ENCODE measurements at regions not wholly inside any gene's neighbourhood (a gene's known extent, or its start where the extent isn't known, plus 50 kb on each side); places are given as distances from the start of the nearest gene placed in this dataset.

DNA sequence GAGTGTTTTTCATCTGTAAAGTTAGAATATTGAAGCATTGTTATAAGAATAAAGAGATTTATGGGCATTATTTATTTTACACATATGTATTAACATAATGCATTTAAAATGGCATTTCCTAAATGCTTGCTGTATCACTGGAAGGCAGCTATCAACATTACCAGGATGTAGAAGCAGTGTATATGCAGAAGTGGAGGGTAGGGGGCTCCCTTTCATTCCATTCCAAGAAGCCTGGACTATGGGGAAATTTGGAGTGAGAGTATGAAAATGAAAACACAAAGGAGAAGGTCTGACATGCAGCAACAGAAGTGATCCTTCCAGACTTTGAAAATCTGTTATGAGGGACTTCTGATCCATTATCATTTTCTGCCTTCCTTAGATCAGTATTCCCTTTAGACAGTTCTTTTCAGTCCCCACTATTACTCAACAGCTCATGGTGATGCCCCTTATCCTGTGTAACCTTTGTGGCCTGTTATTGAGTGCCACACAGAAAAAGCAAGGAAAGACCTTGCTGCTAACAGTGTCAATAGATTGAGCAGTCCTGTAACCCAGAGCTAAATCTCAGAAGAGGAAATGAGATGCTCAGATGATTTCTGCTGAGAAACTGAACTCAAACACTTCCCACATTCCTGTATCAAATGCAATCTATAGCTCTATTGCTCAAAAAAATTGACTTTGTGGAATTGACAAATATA lies 216.6 kb downstream of the HNMT start:
- no peak for DNase-seq

DNA sequence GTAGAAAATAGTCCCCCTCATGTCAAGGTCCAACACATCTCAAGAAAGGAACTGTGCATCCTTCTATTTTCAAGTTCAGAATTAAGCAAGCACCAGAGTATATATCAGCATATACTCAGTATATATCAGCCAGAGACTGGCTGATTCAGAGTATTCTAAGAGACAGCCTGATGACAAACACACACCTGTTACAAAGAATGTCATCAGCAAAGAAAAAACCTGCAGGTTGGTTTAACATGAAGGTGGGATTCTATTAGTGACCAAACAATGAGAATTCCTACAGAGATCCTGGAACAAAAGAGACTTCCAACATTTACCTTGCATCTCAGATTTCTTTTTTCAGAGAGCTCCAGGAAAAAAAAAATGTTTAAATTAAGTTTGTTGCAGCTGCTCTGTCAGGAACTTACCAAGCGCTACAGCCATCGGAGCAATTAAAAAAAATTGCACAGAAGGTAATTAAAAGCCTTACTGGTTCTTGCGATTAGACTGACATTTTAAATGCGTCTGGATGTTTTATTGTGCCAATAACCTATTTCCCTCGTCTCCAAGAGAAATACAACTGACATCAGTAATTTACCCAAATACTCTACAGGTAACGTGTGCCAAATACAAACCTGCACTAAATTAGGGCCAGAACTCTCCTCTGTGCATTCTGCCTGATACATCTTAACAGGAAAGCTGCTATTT lies 218.1 kb downstream of the HNMT start:
- no peak for DNase-seq

DNA sequence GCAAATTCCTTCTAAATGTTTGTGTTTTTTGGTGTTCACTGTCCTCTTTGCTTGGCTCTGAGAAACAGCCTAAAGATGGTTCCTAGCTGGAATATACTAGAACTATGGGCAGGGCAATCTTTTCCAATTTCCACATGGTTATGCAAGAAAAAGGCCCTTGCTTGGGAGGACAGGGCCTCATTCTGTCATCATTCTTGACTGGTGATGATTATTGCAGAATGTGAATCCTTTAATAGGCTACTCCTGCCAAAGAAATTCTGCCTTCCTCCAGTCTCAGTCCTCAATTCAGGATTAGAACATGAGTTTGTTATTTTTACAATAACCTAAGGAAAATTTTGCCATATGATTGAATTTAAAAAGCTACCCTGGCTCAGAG lies 218.7 kb downstream of the HNMT start:
- no peak for DNase-seq

DNA sequence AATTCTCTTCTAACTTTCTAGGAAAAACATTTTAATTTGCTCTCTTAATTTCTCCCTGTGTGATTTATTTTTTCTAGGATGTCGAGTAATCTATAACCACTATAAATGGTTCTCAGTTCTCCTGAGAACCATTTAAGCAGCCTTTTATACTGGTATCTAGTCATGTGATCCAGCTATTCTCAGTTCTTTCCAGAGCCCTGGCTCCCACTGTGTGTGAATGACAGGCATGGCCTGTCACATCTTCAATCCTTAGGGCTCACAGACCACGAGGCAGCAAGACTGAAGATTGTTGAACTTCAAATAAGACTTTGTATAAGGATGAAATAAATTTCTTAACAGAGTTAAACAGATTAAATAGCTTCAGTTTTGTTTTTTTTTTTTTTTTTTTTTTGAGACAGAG lies 219.4 kb downstream of the HNMT start:
- no peak for DNase-seq

DNA sequence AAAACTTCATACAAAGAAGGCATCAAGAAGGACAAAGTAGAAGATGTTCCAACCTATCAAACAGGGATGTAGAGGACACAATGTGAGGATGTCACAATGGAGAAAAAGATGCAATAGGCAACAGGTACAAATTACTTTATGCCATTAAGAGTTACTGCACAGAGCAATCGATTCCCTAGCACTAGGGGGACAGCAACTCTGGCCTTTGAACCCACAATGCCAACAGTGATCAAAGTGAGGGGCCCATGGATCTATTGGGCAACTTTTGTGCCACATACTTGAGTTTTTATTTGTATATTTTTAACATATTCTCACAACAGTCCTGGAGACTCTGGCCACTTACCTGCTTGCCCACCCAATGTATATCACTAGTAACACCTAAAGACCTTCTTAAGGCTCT lies 220.2 kb downstream of the HNMT start:
- DNase-seq = no peak

DNA sequence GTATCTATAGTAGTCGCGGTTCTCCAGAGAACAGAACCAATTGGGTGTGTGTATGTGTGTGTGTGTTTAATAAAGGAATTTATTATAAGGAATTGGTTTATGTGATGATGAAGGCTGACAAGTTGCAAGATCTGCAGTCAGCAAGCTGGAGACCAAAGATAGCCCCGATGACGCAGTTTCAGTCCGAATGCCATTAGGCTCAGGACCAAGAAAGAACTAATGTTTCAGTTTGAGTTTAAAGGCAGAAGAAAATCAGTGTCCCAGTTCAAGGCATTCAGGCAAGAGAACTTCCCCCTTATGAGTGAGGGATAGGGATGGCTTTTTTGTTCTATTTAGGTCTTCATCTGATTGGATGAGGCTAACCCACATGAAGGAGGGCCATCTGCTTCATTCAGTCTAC lies 221.6 kb downstream of the HNMT start:
- no peak for DNase-seq

DNA sequence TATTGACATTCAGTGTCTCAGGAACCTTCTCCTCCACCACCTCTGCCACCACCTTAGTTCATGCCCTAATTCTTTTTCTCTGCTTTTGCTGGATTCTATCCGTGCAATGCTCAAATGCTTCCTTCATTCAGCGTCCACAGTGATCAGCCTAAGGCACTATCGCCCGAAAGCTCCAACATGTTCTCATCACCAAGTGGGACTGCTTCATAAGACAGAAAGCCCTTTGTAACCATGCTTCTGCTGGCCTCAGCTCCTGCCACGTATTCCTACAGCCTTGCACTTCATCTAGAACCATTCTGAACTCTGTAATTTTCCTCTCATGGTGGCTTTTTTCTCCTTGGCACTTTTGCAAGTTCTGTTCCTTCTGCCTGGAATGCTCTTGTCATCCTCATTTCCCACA lies 222.9 kb downstream of the HNMT start:
- no peak for DNase-seq

DNA sequence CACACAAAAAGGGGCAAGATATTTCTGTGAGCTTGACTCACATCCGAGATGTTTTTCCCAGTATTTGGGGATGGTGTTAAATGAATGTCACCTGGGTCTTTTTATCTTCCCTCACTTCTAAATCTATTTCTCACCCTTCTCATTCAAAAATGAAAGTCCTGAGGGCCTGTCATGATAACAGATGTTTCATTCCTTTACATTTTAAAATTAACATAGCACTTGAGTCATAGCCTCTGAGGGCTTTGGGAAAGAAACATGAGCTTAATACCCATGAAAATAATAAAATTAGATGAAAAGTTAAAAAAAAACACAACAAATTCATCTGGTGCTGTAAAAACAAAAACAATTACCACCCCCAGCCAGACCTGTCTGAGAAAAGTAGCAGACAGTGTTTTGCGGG lies 226.7 kb downstream of the HNMT start:
- DNase-seq = no peak

DNA sequence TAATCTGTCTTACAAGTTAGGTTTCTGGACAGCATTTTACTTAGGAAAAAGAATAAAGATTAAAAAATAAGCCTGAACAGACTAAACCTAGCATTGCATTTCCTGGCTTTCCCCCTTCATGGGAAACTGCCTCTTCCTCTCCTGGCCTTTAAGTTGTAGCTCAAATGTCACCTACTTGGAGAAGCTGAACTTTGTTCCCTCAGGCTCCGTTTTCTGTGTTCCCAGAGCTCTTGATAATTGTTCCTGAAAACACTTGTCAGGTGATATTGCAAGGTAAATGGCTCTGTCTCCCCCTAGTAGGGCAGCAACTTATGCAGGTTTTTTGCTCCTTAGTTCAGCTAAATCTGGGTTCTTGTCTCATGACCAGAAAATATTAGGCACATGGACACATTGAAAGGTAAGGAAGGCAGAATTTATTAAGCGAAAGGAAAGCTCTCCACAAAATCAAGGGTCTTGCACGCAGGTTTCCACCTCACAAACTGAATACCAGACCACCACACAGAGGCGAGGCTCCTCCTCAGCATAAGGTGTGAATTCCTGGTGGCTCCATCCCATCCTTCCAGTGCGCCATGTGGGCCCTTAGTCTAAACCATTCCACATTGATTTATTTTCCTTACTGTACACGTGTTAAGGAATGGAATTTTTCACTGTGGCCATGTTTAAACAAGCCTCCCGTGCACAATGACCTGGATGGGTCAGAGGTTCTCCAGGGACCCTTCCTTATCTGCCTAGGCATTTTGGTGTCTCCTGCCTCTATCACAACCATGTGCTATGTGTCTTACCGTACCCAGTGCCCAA lies 229.3 kb downstream of the HNMT start:
- DNase-seq = no peak

DNA sequence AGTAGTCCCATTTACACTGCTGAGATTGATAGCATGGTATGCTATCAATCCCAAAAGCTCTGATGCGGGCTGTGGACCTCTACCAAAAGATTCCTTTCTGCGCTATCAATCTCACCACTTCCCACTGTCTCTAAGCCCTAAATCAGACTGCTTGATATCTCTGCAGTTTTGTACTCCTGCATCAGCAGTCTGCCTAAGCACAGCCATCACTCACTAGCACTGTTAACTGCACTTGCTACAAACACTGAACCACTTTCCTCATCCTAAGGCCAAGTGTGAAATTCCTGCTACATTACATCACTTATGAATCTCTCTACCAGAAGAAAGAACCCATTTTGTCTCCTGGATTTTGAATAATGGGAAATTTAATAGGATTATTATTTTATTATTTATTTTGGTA lies 237.0 kb downstream of the HNMT start:
- DNase-seq = no peak

DNA sequence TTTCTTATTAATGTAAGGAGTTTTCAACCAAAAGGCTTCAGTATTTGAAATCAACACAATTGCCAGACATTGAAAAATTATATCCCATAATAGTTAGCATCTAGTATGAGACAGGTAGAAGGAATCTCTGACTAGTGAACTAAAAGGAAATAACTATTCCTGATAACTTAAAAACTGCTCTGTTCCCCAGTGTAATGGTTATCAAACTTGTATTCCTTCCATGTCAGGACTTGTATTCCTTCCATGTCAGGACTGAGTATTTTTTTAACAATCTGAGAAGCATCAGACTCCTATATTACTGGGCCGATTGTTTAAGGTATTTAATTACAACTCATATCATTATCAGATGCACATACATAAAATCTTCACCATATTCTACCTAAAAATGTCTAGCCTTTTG lies 238.5 kb downstream of the HNMT start:
- DNase-seq = no peak

DNA sequence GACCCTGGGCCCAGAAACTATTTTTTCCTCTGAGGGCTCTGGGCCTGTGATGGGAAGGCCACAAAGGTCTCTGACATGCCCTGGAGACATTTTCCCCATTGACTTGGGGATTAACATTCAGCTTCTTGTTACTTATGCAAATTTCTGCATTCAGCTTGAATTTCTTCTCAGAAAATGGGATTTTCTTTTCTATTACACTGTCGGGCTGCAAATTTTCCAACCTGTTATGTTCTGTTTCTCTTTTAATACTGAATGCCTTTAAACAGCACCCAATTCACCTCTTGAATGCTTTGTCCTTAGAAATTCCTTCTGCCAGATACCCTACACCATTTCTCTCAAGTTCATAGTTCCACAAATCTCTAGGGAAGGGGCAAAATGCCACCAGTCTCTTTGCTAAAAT lies 241.0 kb downstream of the HNMT start:
- DNase-seq = no peak

DNA sequence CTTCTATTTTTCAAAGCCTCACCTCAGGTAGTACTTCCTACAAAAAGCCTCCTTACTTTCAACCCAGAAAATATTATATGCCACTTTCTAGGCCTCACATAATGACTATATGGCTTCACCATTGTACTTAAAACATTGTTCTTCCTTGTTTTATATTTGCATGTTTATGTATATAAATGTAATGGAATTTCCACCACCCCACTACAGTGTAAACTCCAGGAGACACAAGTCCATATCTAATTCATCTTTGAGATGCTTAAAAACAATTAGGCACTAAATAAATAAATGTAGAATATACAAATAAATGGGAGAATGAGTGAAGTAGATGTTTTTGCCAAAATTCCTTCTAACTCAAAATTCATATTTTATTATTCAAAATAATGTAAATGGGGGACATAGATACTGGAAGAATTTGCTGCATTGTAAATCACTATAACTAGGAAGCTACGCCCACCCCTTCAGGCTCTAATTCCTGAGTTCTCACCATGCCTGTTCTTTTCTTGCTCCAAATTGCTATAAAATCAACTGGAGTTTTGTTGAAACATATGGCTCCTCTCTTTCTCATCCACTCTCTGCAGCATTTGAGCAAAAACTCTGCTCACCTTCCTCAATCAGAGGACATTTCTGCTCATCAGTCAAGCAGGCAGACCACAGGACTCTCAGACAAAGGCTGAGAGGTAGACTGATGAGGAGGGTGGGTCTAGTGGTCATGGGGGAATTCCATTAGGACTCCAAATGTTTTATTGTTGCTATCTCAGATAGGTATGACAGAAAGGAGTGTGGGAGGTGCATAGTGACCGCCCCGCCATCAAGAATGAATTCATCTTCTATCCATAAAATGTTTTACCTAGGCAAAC lies 243.0 kb downstream of the HNMT start:
- DNase-seq = no peak

DNA sequence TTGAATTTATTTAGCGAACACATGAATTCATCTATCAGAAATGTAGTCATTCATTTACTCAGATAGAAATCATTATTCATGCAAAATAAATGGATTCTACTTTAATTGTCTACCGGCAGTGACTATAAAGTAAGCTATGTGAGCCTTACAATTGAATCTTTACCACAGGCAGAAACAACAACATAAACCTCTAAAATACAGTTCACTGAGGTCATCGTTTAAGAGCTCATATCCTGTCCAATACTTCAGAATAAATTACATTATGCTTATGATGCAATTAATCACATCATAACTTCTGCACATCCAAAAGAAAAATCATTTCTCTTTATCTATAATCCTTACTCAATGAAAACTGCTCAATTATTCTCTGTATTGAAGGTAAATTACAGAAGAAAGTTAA lies 244.7 kb downstream of the HNMT start:
- DNase-seq = no peak

DNA sequence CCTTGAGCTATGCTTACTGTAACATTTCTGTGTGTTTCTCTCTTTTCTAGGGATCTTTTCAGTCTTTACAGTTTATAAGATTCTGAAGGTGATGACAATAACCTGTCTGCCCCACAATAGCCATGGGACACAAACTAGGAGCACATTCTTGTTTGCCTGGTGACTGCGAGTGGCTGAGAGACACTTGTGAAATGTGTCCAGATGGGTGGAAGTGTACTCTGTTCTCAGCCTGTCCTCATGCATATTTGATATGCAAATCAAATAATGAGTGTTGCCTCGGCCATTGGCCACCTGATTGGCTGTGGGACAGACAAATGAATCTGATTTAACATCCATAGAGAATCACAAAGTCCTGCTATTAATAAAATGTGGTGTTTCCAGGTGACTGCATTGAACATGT lies 246.2 kb downstream of the HNMT start:
- DNase-seq = no peak

DNA sequence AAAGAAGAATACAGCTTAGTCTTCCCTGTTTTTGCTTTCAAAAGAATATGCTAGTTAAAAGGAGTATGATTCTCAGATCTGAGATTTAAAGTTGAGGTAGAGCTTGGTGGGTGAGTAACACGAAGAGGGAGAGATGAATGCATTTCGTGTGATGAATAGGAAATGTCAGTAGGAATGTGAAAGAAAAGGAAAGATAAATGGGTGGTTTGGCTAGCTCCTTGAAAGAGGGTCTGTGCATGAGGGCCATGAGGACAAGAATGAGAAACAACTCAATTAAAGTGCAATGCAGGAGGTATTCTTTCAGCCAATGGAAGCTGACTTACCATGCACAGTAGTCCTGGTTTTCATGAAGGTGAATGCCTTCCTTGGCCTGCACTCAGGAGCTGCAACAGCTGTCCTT lies 248.2 kb downstream of the HNMT start:
- no peak for DNase-seq

DNA sequence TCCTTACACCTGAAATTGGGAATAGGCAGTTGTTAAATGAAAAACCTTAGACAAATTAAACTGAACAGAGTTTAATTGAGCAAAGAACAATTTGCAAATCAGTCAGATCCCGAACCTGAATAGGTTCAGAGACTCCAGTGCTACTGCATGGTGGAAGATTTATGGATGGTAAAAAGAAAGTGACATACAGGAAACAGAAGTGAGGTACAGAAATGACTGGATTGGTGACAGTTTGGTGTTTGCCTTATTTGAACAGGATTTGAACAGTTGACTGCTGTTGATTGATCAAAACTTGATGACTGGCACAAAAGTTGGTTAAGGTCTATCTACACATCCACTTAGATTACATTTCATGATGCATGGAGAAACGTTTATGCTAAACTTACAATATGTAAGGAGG lies 248.8 kb downstream of the HNMT start:
- no peak for DNase-seq

DNA sequence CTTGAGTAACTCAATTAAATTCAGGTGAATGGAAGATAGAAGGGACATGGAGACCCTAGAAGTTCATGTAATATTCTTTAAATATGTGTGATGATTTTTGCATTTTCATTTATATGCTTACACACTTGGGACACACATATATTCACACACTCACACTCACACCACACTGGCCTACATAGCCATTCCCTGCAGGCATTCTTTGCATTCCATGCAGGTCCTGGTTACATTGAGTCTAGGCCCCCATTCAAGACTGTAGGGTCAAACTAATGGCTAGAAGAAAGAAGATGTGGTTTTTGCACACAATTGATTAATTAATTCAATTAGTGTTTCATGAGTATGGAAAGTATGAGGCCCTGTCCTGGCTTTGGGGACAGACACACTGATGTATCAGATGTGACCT lies 249.4 kb downstream of the HNMT start:
- DNase-seq = no peak

DNA sequence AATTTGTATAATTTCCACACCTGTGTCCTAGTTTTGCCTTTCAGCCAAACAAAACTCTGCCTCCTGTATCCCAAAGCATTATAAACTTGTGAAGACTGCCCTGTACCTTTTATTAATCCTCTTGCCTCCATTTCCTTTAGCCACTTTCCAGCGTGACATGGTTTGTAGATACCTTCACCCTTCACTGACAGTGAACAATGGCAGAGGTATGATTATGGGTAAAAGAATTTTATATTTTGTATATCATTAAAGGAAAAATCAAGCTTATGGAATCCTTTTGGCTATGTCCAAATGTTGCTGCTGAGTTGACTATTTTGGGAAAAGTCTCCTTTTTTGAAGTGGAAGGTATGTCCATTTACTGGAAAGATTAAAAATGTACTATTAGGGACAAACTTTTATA lies 251.7 kb downstream of the HNMT start:
- DNase-seq = no peak

DNA sequence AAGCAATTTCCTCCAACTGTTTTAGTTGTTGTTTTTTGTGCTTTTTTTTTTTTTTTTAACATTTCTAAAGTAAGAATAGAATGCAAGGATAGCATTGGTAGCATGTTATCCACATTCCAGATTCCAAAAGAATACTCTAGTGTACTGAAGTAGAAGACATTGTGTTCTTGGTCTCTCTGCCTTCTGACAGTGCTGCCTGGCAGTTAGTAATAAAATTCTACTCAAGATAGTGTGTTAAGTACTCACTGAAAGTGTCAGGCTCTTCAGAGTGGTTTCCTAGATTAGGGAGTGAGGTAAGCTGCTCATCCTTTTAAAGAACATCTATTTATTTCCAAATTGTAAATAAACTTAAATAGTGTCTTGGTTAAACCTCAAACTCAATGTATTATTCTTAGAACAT lies 253.7 kb downstream of the HNMT start:
- DNase-seq = no peak

DNA sequence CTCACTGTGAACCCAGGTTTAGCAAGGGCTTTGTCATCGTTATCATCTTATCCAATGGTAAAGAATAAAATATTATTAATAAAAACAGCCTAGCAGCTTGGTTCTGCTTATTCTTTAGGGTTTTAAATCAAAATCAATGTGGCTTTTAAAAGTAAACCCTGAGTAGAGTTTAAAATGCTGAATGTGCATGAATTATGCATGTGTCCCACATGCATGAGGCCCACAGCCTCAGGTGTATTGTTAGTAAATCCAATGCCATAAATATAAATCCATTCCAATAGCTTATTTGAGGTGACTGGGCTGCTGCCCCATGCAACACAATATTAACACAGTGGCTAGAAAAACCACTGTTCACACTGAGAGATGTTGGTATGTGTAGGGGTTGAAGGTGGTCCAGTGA lies 254.1 kb downstream of the HNMT start:
- DNase-seq = no peak

DNA sequence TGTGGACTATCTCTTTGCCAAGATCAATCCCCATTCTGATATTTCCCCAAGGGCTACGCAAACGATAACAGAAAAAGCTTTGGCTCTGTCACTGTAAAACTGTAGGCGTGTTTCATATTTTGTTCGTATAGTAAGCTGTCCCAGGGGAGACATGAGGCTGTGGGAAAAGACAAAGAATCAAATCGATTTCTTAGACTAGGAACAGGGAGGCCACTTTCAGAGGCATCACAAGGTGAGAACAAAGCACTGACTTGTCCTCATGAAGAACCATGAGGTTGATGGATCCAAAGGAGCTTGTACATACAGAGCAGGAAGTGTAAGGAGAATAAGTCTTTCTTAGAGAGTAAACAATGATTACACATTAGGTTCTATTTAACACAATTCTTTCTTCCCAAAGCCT lies 255.7 kb downstream of the HNMT start:
- no peak for DNase-seq

DNA sequence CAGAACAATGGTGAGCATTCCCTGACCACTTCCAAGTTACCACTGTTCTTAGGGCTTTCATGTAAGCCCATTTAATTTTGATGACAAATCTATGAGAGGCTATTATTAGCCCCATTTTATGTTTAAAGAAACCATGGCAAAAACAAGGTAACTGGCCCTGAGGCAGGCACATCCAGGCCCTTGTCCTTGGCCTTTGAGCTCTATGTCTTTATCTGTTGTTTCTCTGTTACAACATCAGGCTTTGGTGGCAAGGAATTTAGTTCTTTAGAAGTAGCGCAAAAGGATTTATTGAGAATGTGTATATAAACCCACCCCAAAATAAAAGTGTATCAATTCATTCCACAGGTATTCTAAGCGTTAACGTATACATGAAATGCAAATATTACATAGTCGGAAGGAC lies 257.1 kb downstream of the HNMT start:
- DNase-seq = no peak
